ENCODE measurements at regions not wholly inside any gene's neighbourhood (a gene's known extent, or its start where the extent isn't known, plus 50 kb on each side); places are given as distances from the start of the nearest gene placed in this dataset.

- TF ChIP-seq POLR2A (IDR thresholded peaks at IDR 0.05), result no peak
- no peak for TF ChIP-seq CTCF (IDR thresholded peaks at IDR 0.05)
- H3K9me3 ChIP-seq, result no peaks in the 10 kb centered on the region
- H3K27me3 ChIP-seq, result no peaks in the 10 kb centered on the region
- H3K4me1 ChIP-seq, result no peaks in the 10 kb centered on the region
- no peaks in the 10 kb centered on the region for H3K36me3 ChIP-seq (replicated peaks in 1 of 2; ENCODE audit: insufficient read depth in 1 of 2, low read depth in 2 of 2)
- intact Hi-C loops (cut with DNase I), result no loop called here
- no peak overlapping the region for H3K4me3 ChIP-seq
- DNase-seq (no peak), ATAC-seq (no peak)
- 85 to 87% methylated on average over 6 of the region's 6 CpGs for WGBS, 2 donors
- no peak overlapping the region for H3K27ac ChIP-seq
These were observed 155.3 kb downstream of the DDX1 start for GRCh38 chr2:15746703-15747550.

- H3K27ac ChIP-seq, result no peak overlapping the region
- intact Hi-C loops (cut with DNase I), result no loop called here
- WGBS, 2 donors, result 55 to 62% methylated on average over 8 to 16 of the region's 16 CpGs
- ATAC-seq, result no peak
- no peak for DNase-seq
- no peak overlapping the region for H3K4me3 ChIP-seq
- no peaks in the 10 kb centered on the region for H3K36me3 ChIP-seq (replicated peaks in 1 of 2; ENCODE audit: insufficient read depth in 1 of 2, low read depth in 2 of 2)
- H3K9me3 ChIP-seq, result no peaks in the 10 kb centered on the region
- no peak for TF ChIP-seq POLR2A (IDR thresholded peaks at IDR 0.05)
- TF ChIP-seq CTCF (IDR thresholded peaks at IDR 0.05), result no peak
- H3K27me3 ChIP-seq, result no peaks in the 10 kb centered on the region
- no peaks in the 10 kb centered on the region for H3K4me1 ChIP-seq
These were observed 156.2 kb downstream of the DDX1 start for GRCh38 chr2:15747603-15748471.

- DNase-seq (peak in 3 of 4 donors; percentile 28 to 37 (median 33)), ATAC-seq (no peak)
- intact Hi-C loops (cut with DNase I), result no loop called here
- 63 to 71% methylated on average over 12 of the region's 12 CpGs for WGBS, 2 donors
- Histone ChIP-seq H3K36me3 (replicated peaks in 1 of 2; ENCODE audit: insufficient read depth in 1 of 2, low read depth in 2 of 2) (no peaks in the 10 kb centered on the region), H3K9me3 (no peaks in the 10 kb centered on the region), H3K27ac (no peak overlapping the region), H3K27me3 (no peaks in the 10 kb centered on the region), H3K4me1 (no peaks in the 10 kb centered on the region), H3K4me3 (no peak overlapping the region)
- TF ChIP-seq POLR2A (IDR thresholded peaks at IDR 0.05), result no peak
- peak in 4 of 7 experiments; percentile 19 to 46 (median 30) for TF ChIP-seq CTCF (IDR thresholded peaks at IDR 0.05)
These were observed 157.2 kb downstream of the DDX1 start for GRCh38 chr2:15748736-15749323.

- WGBS, 2 donors, result 70 to 74% methylated on average over 11 of the region's 11 CpGs
- TF ChIP-seq POLR2A (IDR thresholded peaks at IDR 0.05) (no peak), CTCF (IDR thresholded peaks at IDR 0.05) (no peak)
- no peak for DNase-seq
- H3K4me1 ChIP-seq, result no peaks in the 10 kb centered on the region
- H3K36me3 ChIP-seq (replicated peaks in 1 of 2; ENCODE audit: insufficient read depth in 1 of 2, low read depth in 2 of 2), result no peaks in the 10 kb centered on the region
- H3K9me3 ChIP-seq, result no peaks in the 10 kb centered on the region
- no peak overlapping the region for H3K4me3 ChIP-seq
- no peaks in the 10 kb centered on the region for H3K27me3 ChIP-seq
- ATAC-seq, result no peak
- intact Hi-C loops (cut with DNase I), result no loop called here
- no peak overlapping the region for H3K27ac ChIP-seq
These were observed 158.1 kb downstream of the DDX1 start for GRCh38 chr2:15749460-15750432.

Measured in body of pancreas (tissue), 4 donors.